ENCODE measurements at regions not wholly inside any gene's neighbourhood (a gene's known extent, or its start where the extent isn't known, plus 50 kb on each side); places are given as distances from the start of the nearest gene placed in this dataset.

GRCh38 chr6:81575442-81575841 lies 177.0 kb downstream of the TENT5A start:
- Histone ChIP-seq H3K9ac (ENCODE audit: low read length) (no peak overlapping the region), H3K4me2 (ENCODE audit: low read length) (no peak overlapping the region), H2AFZ (ENCODE audit: low read depth, low read length, poor library complexity, severe bottlenecking) (no peak overlapping the region), H3K9me3 (ENCODE audit: control insufficient read depth in 1 of 2, insufficient read depth in 1 of 2, low read depth in 1 of 2, low read length in 2 of 2) (no peaks in the 10 kb centered on the region), H3K4me3 (replicated peaks in 1 of 2; ENCODE audit: low read depth in 1 of 2, low read length in 2 of 2) (no peak overlapping the region), H3K27me3 (ENCODE audit: insufficient read depth, low read length) (no peaks in the 10 kb centered on the region), H3K9me2 (ENCODE audit: insufficient read depth) (no peaks in the 10 kb centered on the region), H3K4me1 (ENCODE audit: control insufficient read depth in 1 of 2, insufficient read depth in 2 of 2, low read length in 2 of 2) (no peaks in the 10 kb centered on the region), H3K36me3 (ENCODE audit: control insufficient read depth in 1 of 2, insufficient read depth in 2 of 2, low read length in 2 of 2) (no peaks in the 10 kb centered on the region), H3K79me2 (ENCODE audit: insufficient read depth, low read length) (no peaks in the 10 kb centered on the region), H4K20me1 (ENCODE audit: insufficient read depth) (no peaks in the 10 kb centered on the region), H3K27ac (ENCODE audit: low read depth, low read length) (no peak overlapping the region)
- CTCF ChIA-PET, result no interaction called here
- no peak for TF ChIP-seq YY1 (IDR thresholded peaks at IDR 0.05; ENCODE audit: extremely low read depth, insufficient replicate concordance, low read depth, low read length)
- TF ChIP-seq POLR2AphosphoS5 (IDR thresholded peaks at IDR 0.05; ENCODE audit: low read depth, low read length), result no peak
- TF ChIP-seq ZFX (IDR thresholded peaks at IDR 0.05), result no peak
- TF ChIP-seq RAD21 (IDR thresholded peaks at IDR 0.05; ENCODE audit: low read depth), result no peak
- TF ChIP-seq FOSL1 (IDR thresholded peaks at IDR 0.05; ENCODE audit: low read depth), result no peak
- no peak for TF ChIP-seq SP1 (IDR thresholded peaks at IDR 0.05; ENCODE audit: low read depth)
- no peak for TF ChIP-seq EZH2phosphoT487 (IDR thresholded peaks at IDR 0.05; ENCODE audit: borderline replicate concordance)
- TF ChIP-seq MAX (IDR thresholded peaks at IDR 0.05), result no peak
- TF ChIP-seq, protein P1, sequence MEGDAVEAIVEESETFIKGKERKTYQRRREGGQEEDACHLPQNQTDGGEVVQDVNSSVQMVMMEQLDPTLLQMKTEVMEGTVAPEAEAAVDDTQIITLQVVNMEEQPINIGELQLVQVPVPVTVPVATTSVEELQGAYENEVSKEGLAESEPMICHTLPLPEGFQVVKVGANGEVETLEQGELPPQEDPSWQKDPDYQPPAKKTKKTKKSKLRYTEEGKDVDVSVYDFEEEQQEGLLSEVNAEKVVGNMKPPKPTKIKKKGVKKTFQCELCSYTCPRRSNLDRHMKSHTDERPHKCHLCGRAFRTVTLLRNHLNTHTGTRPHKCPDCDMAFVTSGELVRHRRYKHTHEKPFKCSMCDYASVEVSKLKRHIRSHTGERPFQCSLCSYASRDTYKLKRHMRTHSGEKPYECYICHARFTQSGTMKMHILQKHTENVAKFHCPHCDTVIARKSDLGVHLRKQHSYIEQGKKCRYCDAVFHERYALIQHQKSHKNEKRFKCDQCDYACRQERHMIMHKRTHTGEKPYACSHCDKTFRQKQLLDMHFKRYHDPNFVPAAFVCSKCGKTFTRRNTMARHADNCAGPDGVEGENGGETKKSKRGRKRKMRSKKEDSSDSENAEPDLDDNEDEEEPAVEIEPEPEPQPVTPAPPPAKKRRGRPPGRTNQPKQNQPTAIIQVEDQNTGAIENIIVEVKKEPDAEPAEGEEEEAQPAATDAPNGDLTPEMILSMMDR (IDR thresholded peaks at IDR 0.05 in 2 of 3, conservative IDR thresholded peaks at IDR 0.05 in 1 of 3; ENCODE audit: borderline replicate concordance in 1 of 3, insufficient read depth in 1 of 3, low read depth in 2 of 3, low read length in 2 of 3), result no peak
- no peak for TF ChIP-seq JUND (IDR thresholded peaks at IDR 0.05)
- no peak for TF ChIP-seq ELF1 (IDR thresholded peaks at IDR 0.05; ENCODE audit: borderline replicate concordance, low read depth)
- TF ChIP-seq, protein P2, sequence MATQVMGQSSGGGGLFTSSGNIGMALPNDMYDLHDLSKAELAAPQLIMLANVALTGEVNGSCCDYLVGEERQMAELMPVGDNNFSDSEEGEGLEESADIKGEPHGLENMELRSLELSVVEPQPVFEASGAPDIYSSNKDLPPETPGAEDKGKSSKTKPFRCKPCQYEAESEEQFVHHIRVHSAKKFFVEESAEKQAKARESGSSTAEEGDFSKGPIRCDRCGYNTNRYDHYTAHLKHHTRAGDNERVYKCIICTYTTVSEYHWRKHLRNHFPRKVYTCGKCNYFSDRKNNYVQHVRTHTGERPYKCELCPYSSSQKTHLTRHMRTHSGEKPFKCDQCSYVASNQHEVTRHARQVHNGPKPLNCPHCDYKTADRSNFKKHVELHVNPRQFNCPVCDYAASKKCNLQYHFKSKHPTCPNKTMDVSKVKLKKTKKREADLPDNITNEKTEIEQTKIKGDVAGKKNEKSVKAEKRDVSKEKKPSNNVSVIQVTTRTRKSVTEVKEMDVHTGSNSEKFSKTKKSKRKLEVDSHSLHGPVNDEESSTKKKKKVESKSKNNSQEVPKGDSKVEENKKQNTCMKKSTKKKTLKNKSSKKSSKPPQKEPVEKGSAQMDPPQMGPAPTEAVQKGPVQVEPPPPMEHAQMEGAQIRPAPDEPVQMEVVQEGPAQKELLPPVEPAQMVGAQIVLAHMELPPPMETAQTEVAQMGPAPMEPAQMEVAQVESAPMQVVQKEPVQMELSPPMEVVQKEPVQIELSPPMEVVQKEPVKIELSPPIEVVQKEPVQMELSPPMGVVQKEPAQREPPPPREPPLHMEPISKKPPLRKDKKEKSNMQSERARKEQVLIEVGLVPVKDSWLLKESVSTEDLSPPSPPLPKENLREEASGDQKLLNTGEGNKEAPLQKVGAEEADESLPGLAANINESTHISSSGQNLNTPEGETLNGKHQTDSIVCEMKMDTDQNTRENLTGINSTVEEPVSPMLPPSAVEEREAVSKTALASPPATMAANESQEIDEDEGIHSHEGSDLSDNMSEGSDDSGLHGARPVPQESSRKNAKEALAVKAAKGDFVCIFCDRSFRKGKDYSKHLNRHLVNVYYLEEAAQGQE (IDR thresholded peaks at IDR 0.05; ENCODE audit: low read depth), result no peak
- RAD21 ChIA-PET (ENCODE audit: low non-redundant PET in 1 of 2, low total read pairs in 2 of 2, uncharacterized antibody in 2 of 2, unreplicated experiment in 2 of 2), result no interaction called here
- DNase-seq (ENCODE audit: low read depth, low spot score) (no peak), ATAC-seq (no peak)
- no TSS peak for BruUV-seq (replicated peaks)
- POLR2A ChIA-PET, result no interaction called here
- intact Hi-C loops (cut with micrococcal nuclease), result no loop called here
